Lung (tissue), 11 donors: ENCODE measurements at regions not wholly inside any gene's neighbourhood (a gene's known extent, or its start where the extent isn't known, plus 50 kb on each side); places are given as distances from the start of the nearest gene placed in this dataset.

ENCODE experiments used
- ATAC-seq: fragments of 200-7000 bp; cut with Tn5 transposase; one replicate; pipeline ENCODE4 v1.9.1; 2020; ENCODE audit warnings: moderate number of reproducible peaks; ENCODE audit not compliant: insufficient read depth, low FRiP score
- DNase-seq, 3 donors: peaks; one replicate each; pipeline ENCODE4 v3.0.0-alpha.2; 2013 to 2017
- H3K27ac ChIP-seq, 2 donors: one replicate each; pipeline ENCODE4 v1.5.1; 2013; ENCODE audit warnings: mild to moderate bottlenecking in 2 of 2, moderate library complexity in 2 of 2, control low read depth in 1 of 2, inconsistent platforms in 1 of 2, low read depth in 1 of 2, low read length in 1 of 2
- H3K27me3 ChIP-seq, 3 donors: one replicate each; pipeline ENCODE4 v1.5.1; 2013; ENCODE audit warnings: low read length in 2 of 3; ENCODE audit not compliant: control insufficient read depth in 3 of 3, insufficient read depth in 3 of 3
- H3K36me3 ChIP-seq, 4 donors: one replicate each; pipeline ENCODE4 v1.5.1; 2013; ENCODE audit warnings: low read length in 4 of 4, mild to moderate bottlenecking in 1 of 4, moderate library complexity in 1 of 4; ENCODE audit not compliant: control insufficient read depth in 4 of 4, insufficient read depth in 4 of 4
- H3K4me1 ChIP-seq, 5 donors: one replicate each; pipeline ENCODE4 v1.5.1; 2013; ENCODE audit warnings: low read length in 5 of 5, mild to moderate bottlenecking in 2 of 5, moderate library complexity in 1 of 5; ENCODE audit not compliant: control insufficient read depth in 5 of 5, insufficient read depth in 5 of 5
- H3K4me3 ChIP-seq: one replicate; pipeline ENCODE4 v1.5.1; 2013; ENCODE audit warnings: mild to moderate bottlenecking, control low read depth, moderate library complexity
- H3K9ac ChIP-seq, 2 donors: one replicate each; pipeline ENCODE4 v1.5.1; 2013; ENCODE audit warnings: low read length in 2 of 2, control low read depth in 1 of 2; ENCODE audit not compliant: insufficient read depth in 1 of 2
- H3K9me3 ChIP-seq, 4 donors: one replicate each; pipeline ENCODE4 v1.5.1; 2013; ENCODE audit warnings: low read length in 3 of 4, mild to moderate bottlenecking in 1 of 4, moderate library complexity in 1 of 4; ENCODE audit not compliant: control insufficient read depth in 4 of 4, insufficient read depth in 3 of 4
- CTCF ChIP-seq: IDR thresholded peaks from 2 replicates; pipeline ENCODE4 v1.5.1; 2012; ENCODE audit warnings: mild to moderate bottlenecking; ENCODE audit errors: control extremely low read depth, extremely low read depth
- WGBS, 2 donors: extraction: QIAGEN DNeasy Blood & Tissue Kit; methylation state at CpG; one replicate each; pipeline ENCODE4 v1.1.7; 2013; 5-methylcytosine and 5-hydroxymethylcytosine counted together
- donor health status: control.
- donor health status: control.
- donor health status: Bipolar disorder and iron deficiency.
- donor health status: healthy.
- donor health status: DM: yes; HTN: yes; CAD: no.

- H3K27me3 ChIP-seq, result no peaks in the 10 kb centered on the region
- H3K9ac ChIP-seq, result no peak overlapping the region
- no peak overlapping the region for H3K4me3 ChIP-seq
- H3K4me1 ChIP-seq, result peaks cover 0 to 60% (median 19%) of the 10 kb centered on the region in 5 donors
- peaks cover 0 to 5% (median 0%) of the 10 kb centered on the region in 4 donors for H3K9me3 ChIP-seq
- peak overlapping the region in 1 of 2 donors; percentile 2 for H3K27ac ChIP-seq
- DNase-seq (peak; percentile 77 to 86 (median 80)), ATAC-seq (peak; percentile 71)
- WGBS, 2 donors, result 69 to 70% methylated on average over 13 of the region's 13 CpGs
- H3K36me3 ChIP-seq, result no peaks in the 10 kb centered on the region
- no peak for TF ChIP-seq CTCF
Observed at GRCh38 chr15:70195587-70196305, 98.0 kb upstream of the TLE3 start.

GRCh38 chr15:70195171-70195570, 97.5 kb upstream of the TLE3 start:
- H3K36me3 ChIP-seq, result no peaks in the 10 kb centered on the region
- TF ChIP-seq CTCF, result no peak
- peaks cover 0 to 5% (median 0%) of the 10 kb centered on the region in 4 donors for H3K9me3 ChIP-seq
- no peak overlapping the region for H3K4me3 ChIP-seq
- H3K27me3 ChIP-seq, result no peaks in the 10 kb centered on the region
- WGBS, 2 donors, result 76 to 79% methylated on average over 7 of the region's 7 CpGs
- DNase-seq (no peak), ATAC-seq (no peak)
- no peak overlapping the region for H3K9ac ChIP-seq
- H3K27ac ChIP-seq, result peak overlapping the region in 1 of 2 donors; percentile 2
- H3K4me1 ChIP-seq, result peaks cover 0 to 54% (median 19%) of the 10 kb centered on the region in 5 donors

- ATAC-seq (no peak), DNase-seq (no peak)
- H3K4me1 ChIP-seq, result peaks cover 0 to 45% (median 19%) of the 10 kb centered on the region in 5 donors
- no peak for TF ChIP-seq CTCF
- H3K36me3 ChIP-seq, result no peaks in the 10 kb centered on the region
- no peak overlapping the region for H3K27ac ChIP-seq
- WGBS, 2 donors, result 91 to 92% methylated on average over 5 of the region's 5 CpGs
- no peaks in the 10 kb centered on the region for H3K27me3 ChIP-seq
- H3K4me3 ChIP-seq, result no peak overlapping the region
- peaks cover 0 to 5% (median 0%) of the 10 kb centered on the region in 4 donors for H3K9me3 ChIP-seq
- H3K9ac ChIP-seq, result no peak overlapping the region
Observed at GRCh38 chr15:70194266-70194665, 96.5 kb upstream of the TLE3 start.
